Kidney (tissue), 13 donors: ENCODE measurements at regions not wholly inside any gene's neighbourhood (a gene's known extent, or its start where the extent isn't known, plus 50 kb on each side); places are given as distances from the start of the nearest gene placed in this dataset.

Experiments used
- DNase-seq, 5 donors: peaks; one replicate each; pipeline ENCODE4 v3.0.0-alpha.2; 2013 to 2020
- FAIRE-seq: peaks from 2 replicates; lab custom pipeline; 2012; peaks lifted over from hg19 to GRCh38; lab: Jason Lieb, UNC
- H3K27ac ChIP-seq, 2 donors: one replicate each; pipeline ENCODE4 v1.7.0; 2013; ENCODE audit warnings: low read depth in 2 of 2, low read length in 2 of 2, inconsistent platforms in 1 of 2
- H3K27me3 ChIP-seq: one replicate; pipeline ENCODE4 v1.7.1; 2013; ENCODE audit warnings: low read length, inconsistent platforms; ENCODE audit not compliant: control insufficient read depth, insufficient read depth
- H3K36me3 ChIP-seq, 3 donors: one replicate each; pipeline versions ENCODE4 v1.7.0 to v1.7.1; 2013; ENCODE audit warnings: low read length in 3 of 3, control low read depth in 1 of 3, inconsistent platforms in 1 of 3; ENCODE audit not compliant: insufficient read depth in 3 of 3, control insufficient read depth in 2 of 3
- H3K4me1 ChIP-seq, 3 donors: one replicate each; pipeline versions ENCODE4 v1.7.0 to v1.7.1; 2013; ENCODE audit warnings: low read length in 3 of 3, inconsistent platforms in 1 of 3, low read depth in 1 of 3; ENCODE audit not compliant: control insufficient read depth in 2 of 3, insufficient read depth in 2 of 3
- H3K4me3 ChIP-seq, 3 donors: one replicate each; pipeline versions ENCODE4 v1.7.0 to v1.8.1; 2013; ENCODE audit warnings: low read length in 3 of 3, control low read depth in 1 of 3, inconsistent platforms in 1 of 3
- H3K9ac ChIP-seq, 3 donors: one replicate each; pipeline versions ENCODE4 v1.7.0 to v1.7.1; 2013; ENCODE audit warnings: low read length in 3 of 3, control low read depth in 1 of 3, inconsistent platforms in 1 of 3
- H3K9me3 ChIP-seq, 3 donors: one replicate each; pipeline versions ENCODE4 v1.7.0 to v1.7.1; 2013; ENCODE audit warnings: low read length in 3 of 3, control low read depth in 1 of 3, inconsistent platforms in 1 of 3; ENCODE audit not compliant: control insufficient read depth in 2 of 3, insufficient read depth in 1 of 3
- intact Hi-C: fragments of 100-400 bp; cut with DNase I; formaldehyde crosslinking; loops from one replicate; pipeline ENCODE4 v1.11.1; 2022
- TF ChIP-seq, protein P1 (sequence below): IDR thresholded peaks from 3 replicates; pipeline ENCODE4 v1.5.1; 2012; ENCODE audit warnings: mild to moderate bottlenecking, moderate library complexity, borderline replicate concordance; ENCODE audit not compliant: insufficient read depth; ENCODE audit errors: extremely low read depth
- donor health status: control.
- donor health status: control.
- donor health status: control.
- donor health status: control.
- donor health status: control.
- donor health status: DM: yes; HTN: yes; CAD: no.
- donor health status: Normal renal cell carcinoma (clear cell type).

DNA sequence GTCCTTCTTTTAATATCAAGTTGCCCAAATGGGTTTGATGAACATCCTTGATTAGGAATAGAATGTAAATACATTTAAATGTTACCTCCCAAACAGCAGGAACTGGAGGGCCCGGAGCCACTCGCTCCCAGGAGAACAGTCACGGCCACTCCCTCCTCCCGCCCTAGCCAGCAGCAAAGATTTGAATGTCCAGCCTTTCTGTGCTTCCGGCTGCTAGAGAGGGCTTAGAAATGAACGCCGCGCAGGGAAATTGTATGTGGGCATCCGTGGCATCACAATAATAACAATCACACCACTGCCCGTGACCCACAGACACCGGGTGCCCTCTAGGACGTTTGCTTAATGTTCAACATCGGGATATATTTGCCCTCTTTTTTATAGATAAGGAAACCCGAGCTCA, 164.9 kb upstream of the SALL3 start:
- DNase-seq (peak in 1 of 5 donors; percentile 20), FAIRE-seq (no peak)
- H3K27me3 ChIP-seq = peaks cover 2% of the 10 kb centered on the region
- no peak overlapping the region for H3K4me3 ChIP-seq
- TF ChIP-seq, protein P1, sequence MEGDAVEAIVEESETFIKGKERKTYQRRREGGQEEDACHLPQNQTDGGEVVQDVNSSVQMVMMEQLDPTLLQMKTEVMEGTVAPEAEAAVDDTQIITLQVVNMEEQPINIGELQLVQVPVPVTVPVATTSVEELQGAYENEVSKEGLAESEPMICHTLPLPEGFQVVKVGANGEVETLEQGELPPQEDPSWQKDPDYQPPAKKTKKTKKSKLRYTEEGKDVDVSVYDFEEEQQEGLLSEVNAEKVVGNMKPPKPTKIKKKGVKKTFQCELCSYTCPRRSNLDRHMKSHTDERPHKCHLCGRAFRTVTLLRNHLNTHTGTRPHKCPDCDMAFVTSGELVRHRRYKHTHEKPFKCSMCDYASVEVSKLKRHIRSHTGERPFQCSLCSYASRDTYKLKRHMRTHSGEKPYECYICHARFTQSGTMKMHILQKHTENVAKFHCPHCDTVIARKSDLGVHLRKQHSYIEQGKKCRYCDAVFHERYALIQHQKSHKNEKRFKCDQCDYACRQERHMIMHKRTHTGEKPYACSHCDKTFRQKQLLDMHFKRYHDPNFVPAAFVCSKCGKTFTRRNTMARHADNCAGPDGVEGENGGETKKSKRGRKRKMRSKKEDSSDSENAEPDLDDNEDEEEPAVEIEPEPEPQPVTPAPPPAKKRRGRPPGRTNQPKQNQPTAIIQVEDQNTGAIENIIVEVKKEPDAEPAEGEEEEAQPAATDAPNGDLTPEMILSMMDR = no peak
- no peak overlapping the region for H3K27ac ChIP-seq
- no peak overlapping the region for H3K9ac ChIP-seq
- H3K9me3 ChIP-seq = peaks cover 0 to 2% (median 0%) of the 10 kb centered on the region in 3 donors
- H3K4me1 ChIP-seq = peaks cover 0 to 2% (median 0%) of the 10 kb centered on the region in 3 donors
- H3K36me3 ChIP-seq = no peaks in the 10 kb centered on the region
- intact Hi-C loops = no loop called here

DNA sequence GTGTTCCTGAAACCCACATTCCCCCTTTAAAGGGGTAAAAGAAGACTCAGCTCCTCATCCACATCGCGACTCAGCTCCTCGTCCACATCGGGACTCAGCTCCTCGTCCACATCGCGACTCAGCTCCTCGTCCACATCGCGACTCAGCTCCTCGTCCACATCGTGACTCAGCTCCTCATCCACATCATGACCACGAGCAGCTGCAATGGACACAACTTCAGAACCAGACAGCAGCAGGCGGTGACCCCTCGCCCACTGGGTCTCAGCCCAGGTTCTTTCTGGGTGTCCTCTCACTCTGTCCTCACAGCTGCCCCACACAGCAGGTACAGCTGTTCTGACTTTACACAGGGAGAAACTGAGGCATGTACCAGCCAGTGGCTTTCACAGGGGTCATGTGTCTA, 163.5 kb upstream of the SALL3 start:
- Histone ChIP-seq H3K4me1 (no peaks in the 10 kb centered on the region), H3K9ac (no peak overlapping the region), H3K4me3 (no peak overlapping the region), H3K27me3 (peaks cover 6% of the 10 kb centered on the region), H3K36me3 (no peaks in the 10 kb centered on the region), H3K27ac (no peak overlapping the region), H3K9me3 (no peaks in the 10 kb centered on the region)
- intact Hi-C loops = no loop called here
- FAIRE-seq = no peak
- TF ChIP-seq, protein P1 = no peak
- DNase-seq = no peak

DNA sequence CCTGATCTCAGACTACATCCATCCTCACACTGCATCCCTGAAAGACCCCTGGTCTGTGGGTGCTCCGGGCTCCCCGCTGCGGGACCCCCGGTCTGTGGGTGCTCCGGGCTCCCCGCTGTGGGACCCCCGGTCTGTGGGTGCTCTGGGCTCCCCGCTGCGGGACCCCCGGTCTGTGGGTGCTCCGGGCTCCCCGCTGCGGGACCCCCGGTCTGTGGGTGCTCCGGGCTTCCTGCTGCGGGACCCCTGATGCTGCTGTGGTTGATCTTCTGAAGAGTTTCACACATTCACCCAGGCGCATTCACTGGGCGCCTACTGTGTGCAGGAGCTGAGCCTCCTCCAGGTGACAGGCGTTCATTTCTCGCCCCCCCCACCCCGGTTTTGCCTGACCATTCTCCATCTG, 162.7 kb upstream of the SALL3 start:
- intact Hi-C loops = no loop called here
- H3K4me1 ChIP-seq = no peaks in the 10 kb centered on the region
- no peaks in the 10 kb centered on the region for H3K36me3 ChIP-seq
- FAIRE-seq (no peak), DNase-seq (no peak)
- no peaks in the 10 kb centered on the region for H3K9me3 ChIP-seq
- TF ChIP-seq, protein P1 = no peak
- H3K27me3 ChIP-seq = peaks cover 7% of the 10 kb centered on the region
- no peak overlapping the region for H3K9ac ChIP-seq
- no peak overlapping the region for H3K4me3 ChIP-seq
- no peak overlapping the region for H3K27ac ChIP-seq

DNA sequence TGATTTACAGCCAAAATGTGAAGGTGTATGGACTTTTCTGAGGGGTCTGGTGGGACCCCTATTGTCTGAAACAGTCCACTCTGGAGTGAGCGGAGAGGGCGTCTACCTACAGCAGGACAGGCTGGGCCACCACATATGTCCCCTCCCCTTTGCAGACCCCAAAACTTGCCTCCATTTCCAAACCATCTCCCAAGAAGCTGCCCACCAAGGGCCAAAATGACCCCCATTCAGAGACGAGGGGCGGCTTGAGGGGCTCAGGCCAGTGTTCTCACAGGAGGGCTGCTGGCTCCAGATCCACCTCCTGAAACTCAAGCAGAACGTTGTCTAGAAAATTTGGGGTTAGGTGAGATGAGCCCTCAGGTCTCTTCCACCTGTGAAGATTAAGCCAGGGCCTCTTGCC, 161.1 kb upstream of the SALL3 start:
- no peak for DNase-seq
- TF ChIP-seq, protein P1 = no peak
- H3K36me3 ChIP-seq = no peaks in the 10 kb centered on the region
- H3K27me3 ChIP-seq = peaks cover 7% of the 10 kb centered on the region
- intact Hi-C loops = no loop called here
- no peaks in the 10 kb centered on the region for H3K9me3 ChIP-seq
- H3K27ac ChIP-seq = no peak overlapping the region
- H3K4me3 ChIP-seq = no peak overlapping the region
- no peaks in the 10 kb centered on the region for H3K4me1 ChIP-seq
- no peak for FAIRE-seq
- no peak overlapping the region for H3K9ac ChIP-seq
